ENCODE measurements at regions not wholly inside any gene's neighbourhood (a gene's known extent, or its start where the extent isn't known, plus 50 kb on each side); places are given as distances from the start of the nearest gene placed in this dataset.

DNA sequence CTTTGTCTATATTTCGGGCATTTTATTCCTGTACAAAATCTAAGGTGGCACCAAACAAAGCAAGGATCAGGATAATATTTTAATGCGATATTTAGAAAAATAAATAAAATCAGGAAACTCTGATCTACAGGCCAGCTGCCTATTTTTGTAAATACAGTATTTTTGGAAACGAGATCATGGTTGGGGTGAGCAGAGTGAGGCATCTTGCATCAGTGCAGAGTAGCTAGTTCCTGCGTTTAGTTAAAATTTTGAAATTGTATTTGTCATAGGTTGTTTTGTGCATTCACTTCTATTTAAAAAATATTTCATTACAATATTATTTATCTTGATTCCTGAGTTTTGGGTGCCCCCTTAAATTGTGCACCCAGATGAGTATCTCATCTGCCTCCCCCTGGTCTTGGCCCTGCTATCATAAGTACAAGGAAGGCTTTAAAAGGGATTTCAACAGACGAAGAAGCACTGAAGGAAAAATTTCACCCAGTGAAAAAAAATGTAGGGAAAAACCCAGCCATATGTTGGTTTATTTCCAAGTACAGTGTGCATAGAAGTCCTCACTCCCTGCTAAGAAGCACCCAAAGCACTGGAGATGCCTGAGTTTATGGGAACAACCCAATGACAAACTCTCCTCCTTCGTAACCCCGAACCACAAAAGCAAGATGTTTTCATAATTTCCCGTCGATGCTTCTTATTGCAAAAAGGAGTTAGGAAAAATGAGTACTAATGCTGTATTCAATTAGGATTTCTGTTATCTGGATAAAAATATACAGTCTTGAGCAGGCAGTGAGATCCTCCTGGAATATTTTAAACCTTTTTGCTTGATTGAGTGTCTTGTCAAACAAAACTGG lies 304.7 kb upstream of the CLINT1 start:
- no peaks in the 10 kb centered on the region for H3K36me3 ChIP-seq (replicated peaks; ENCODE audit: control insufficient read depth, insufficient read depth, low read length)
- H3K4me3 ChIP-seq (ENCODE audit: insufficient read depth, low read depth, low read length), result no peak overlapping the region
- no peak for DNase-seq
- no peaks in the 10 kb centered on the region for H3K27me3 ChIP-seq (ENCODE audit: control insufficient read depth, insufficient read depth, low read length)

- DNase-seq, result no peak
- Histone ChIP-seq H3K36me3 (replicated peaks; ENCODE audit: control insufficient read depth, insufficient read depth, low read length) (no peaks in the 10 kb centered on the region), H3K27me3 (ENCODE audit: control insufficient read depth, insufficient read depth, low read length) (no peaks in the 10 kb centered on the region), H3K4me3 (ENCODE audit: insufficient read depth, low read depth, low read length) (no peak overlapping the region)
These were observed 303.6 kb upstream of the CLINT1 start for GRCh38 chr5:158162479-158163034.

GRCh38 chr5:158162026-158162425 lies 303.1 kb upstream of the CLINT1 start:
- H3K27me3 ChIP-seq (ENCODE audit: control insufficient read depth, insufficient read depth, low read length), result no peaks in the 10 kb centered on the region
- DNase-seq, result no peak
- no peaks in the 10 kb centered on the region for H3K36me3 ChIP-seq (replicated peaks; ENCODE audit: control insufficient read depth, insufficient read depth, low read length)
- H3K4me3 ChIP-seq (ENCODE audit: insufficient read depth, low read depth, low read length), result no peak overlapping the region

- no peak overlapping the region for H3K4me3 ChIP-seq (ENCODE audit: insufficient read depth, low read depth, low read length)
- DNase-seq, result no peak
- H3K36me3 ChIP-seq (replicated peaks; ENCODE audit: control insufficient read depth, insufficient read depth, low read length), result no peaks in the 10 kb centered on the region
- H3K27me3 ChIP-seq (ENCODE audit: control insufficient read depth, insufficient read depth, low read length), result no peaks in the 10 kb centered on the region
These were observed 300.7 kb upstream of the CLINT1 start for GRCh38 chr5:158159621-158160020.

GRCh38 chr5:158155811-158156505 lies 297.0 kb upstream of the CLINT1 start:
- H3K4me3 ChIP-seq (ENCODE audit: insufficient read depth, low read depth, low read length), result no peak overlapping the region
- no peak for DNase-seq
- no peaks in the 10 kb centered on the region for H3K27me3 ChIP-seq (ENCODE audit: control insufficient read depth, insufficient read depth, low read length)
- H3K36me3 ChIP-seq (replicated peaks; ENCODE audit: control insufficient read depth, insufficient read depth, low read length), result no peaks in the 10 kb centered on the region

GRCh38 chr5:158155067-158155466 lies 296.1 kb upstream of the CLINT1 start:
- no peak for DNase-seq
- no peaks in the 10 kb centered on the region for H3K36me3 ChIP-seq (replicated peaks; ENCODE audit: control insufficient read depth, insufficient read depth, low read length)
- H3K27me3 ChIP-seq (ENCODE audit: control insufficient read depth, insufficient read depth, low read length), result no peaks in the 10 kb centered on the region
- no peak overlapping the region for H3K4me3 ChIP-seq (ENCODE audit: insufficient read depth, low read depth, low read length)

DNA sequence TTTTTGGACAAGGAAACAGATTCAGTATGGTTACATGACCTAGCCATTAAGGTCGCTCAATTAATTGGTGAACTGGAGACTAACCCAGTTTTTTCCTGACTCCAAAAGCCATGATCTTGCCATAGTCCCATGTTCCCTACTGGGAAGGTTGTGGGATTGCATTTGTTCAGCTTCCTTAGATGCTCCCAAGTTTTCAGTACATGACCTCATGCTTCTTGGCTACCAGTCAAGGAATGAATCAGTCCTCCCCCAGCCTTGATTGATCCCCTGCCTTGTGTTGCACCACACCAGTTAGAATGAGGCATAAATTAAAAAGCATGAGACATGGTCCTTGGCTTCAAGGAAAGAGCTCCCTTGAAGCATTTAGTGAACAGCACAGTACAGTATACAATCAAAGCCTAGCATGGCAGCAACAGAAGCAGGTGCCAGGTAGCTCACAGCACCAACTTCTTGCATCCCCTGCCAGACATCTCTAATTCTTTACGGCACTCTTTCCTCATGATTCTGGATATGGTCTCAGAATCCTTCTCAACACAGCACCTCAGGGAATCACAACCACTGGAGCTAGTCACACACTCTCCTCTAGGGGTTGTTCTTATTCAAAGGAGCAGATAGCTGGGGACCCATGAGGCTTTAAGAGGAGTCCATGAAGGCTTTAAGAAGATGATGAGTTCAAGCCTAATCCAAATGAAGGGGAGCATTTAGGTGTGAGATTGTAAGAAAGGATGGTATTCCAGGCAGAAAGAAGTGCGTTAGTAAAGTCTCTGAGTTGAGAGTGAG lies 295.5 kb upstream of the CLINT1 start:
- Histone ChIP-seq H3K4me3 (ENCODE audit: insufficient read depth, low read depth, low read length) (no peak overlapping the region), H3K27me3 (ENCODE audit: control insufficient read depth, insufficient read depth, low read length) (no peaks in the 10 kb centered on the region), H3K36me3 (replicated peaks; ENCODE audit: control insufficient read depth, insufficient read depth, low read length) (no peaks in the 10 kb centered on the region)
- DNase-seq, result no peak

DNA sequence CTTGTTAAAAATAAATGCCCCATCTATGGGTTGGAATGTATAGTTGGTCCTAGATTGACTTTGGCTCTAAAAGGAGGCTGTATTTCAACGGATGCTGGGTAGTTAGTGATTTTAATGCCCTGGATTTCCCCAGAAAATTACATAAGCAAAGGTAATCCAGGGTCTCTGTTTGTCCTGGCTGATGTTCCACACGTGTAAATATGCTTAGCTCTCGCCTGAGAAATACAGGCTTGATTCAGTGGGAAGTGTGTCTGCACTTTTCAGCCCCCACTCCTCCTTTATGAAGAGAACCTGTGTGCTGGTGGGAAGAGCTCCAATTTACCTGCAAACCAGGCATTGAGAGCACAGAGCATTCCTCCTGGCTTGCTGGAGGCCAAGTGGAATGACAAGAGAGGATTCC lies 294.6 kb upstream of the CLINT1 start:
- Histone ChIP-seq H3K27me3 (ENCODE audit: control insufficient read depth, insufficient read depth, low read length) (no peaks in the 10 kb centered on the region), H3K36me3 (replicated peaks; ENCODE audit: control insufficient read depth, insufficient read depth, low read length) (no peaks in the 10 kb centered on the region), H3K4me3 (ENCODE audit: insufficient read depth, low read depth, low read length) (no peak overlapping the region)
- no peak for DNase-seq

DNA sequence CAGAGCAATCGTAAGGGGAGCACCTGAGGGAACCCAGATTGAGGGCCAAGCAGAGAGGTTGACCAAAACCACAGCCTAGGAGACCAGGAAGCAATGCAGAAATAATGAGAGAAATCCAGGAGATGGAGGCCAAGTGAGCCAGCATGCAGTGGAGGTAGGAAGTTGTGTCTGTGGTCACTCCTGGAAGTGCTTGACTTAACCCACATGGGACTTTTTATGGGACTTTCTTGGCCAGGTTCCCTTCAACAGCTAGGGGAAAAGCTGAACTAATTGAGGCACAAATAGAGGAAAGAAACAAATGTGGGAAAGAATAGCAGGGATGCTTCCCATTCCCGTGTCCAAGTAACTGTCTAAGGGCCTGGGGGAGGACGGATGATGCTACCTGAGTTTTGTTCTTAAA lies 293.2 kb upstream of the CLINT1 start:
- Histone ChIP-seq H3K27me3 (ENCODE audit: control insufficient read depth, insufficient read depth, low read length) (no peaks in the 10 kb centered on the region), H3K36me3 (replicated peaks; ENCODE audit: control insufficient read depth, insufficient read depth, low read length) (no peaks in the 10 kb centered on the region), H3K4me3 (ENCODE audit: insufficient read depth, low read depth, low read length) (no peak overlapping the region)
- no peak for DNase-seq

DNA sequence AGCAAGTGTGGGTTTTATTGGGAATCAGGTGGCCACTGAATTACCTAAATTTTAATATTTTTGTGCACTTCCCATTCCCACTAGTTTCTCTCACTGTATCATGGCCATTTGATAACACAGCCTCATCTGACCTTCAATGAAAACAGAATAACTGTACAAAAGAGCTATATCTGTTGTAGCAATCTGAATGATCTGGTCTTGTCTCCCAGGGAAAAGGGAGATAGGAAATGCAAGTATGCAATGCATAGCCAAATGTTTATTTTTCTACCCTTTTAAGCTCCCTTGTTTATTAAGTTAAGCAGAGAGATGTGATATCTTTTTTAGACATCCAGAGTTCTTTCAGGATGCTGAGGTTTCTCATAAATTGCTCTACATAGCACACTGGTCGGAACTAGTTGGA lies 288.3 kb upstream of the CLINT1 start:
- H3K27me3 ChIP-seq (ENCODE audit: control insufficient read depth, insufficient read depth, low read length), result no peaks in the 10 kb centered on the region
- H3K4me3 ChIP-seq (ENCODE audit: insufficient read depth, low read depth, low read length), result no peak overlapping the region
- DNase-seq, result no peak
- no peaks in the 10 kb centered on the region for H3K36me3 ChIP-seq (replicated peaks; ENCODE audit: control insufficient read depth, insufficient read depth, low read length)

DNA sequence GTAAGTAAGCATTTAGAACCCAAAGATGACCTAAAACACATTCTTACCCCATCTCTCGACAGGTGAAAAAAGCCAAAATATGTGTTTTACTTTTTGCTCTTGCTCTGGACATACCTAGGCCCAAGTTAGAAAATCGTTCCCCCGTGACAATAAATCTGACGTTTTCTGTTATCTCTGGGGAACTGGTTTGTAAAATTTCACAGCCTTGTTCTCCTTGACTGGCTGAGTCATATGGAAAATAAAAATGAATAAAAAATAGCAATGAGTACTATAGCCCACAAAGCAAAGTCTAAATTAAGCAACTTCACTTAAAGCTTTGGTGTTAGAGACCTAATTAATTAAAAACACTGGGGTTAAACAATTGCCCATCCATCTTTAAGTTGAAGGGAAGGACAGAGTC lies 286.9 kb upstream of the CLINT1 start:
- Histone ChIP-seq H3K27me3 (ENCODE audit: control insufficient read depth, insufficient read depth, low read length) (no peaks in the 10 kb centered on the region), H3K4me3 (ENCODE audit: insufficient read depth, low read depth, low read length) (no peak overlapping the region), H3K36me3 (replicated peaks; ENCODE audit: control insufficient read depth, insufficient read depth, low read length) (no peaks in the 10 kb centered on the region)
- no peak for DNase-seq

DNA sequence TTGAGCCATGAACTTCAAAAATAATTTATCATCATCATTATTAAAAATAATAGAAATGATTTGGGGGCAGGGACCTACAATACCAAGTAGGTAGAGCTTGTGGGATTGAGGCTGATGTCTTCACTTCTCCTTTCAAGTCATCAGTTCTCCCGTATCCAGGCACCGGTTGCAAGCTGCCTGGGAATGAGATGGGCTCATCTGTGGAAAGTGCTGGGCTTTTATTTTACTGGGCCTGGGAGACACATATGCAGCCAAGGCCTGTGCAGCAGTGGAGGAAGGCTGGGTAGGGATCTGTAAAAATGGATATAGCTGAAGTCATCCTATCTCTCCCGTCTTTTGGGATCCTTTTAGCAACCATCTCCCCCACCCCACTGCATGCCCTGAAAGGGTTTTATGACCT lies 284.1 kb upstream of the CLINT1 start:
- DNase-seq, result no peak
- H3K4me3 ChIP-seq (ENCODE audit: insufficient read depth, low read depth, low read length), result no peak overlapping the region

DNA sequence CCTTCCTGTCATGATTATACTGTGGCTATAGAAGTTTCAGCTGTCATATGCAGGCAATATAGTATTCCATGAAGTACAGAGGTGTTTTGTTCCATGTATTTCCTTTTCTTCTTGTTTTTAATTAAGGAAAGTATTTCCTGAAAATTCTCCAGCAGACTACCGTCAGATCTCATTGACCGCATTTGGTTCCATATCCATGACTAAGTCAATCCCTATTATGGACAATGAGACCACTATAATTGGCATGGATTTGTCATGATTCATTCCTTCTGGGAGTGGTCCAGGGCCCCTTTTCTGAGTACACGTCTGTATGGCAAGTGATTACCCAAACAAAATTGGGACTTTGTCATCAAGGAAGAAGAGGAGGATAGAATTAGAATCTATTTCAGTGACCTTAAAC lies 283.2 kb upstream of the CLINT1 start:
- H3K4me3 ChIP-seq (ENCODE audit: insufficient read depth, low read depth, low read length), result no peak overlapping the region
- DNase-seq, result no peak
- no peaks in the 10 kb centered on the region for H3K36me3 ChIP-seq (replicated peaks; ENCODE audit: control insufficient read depth, insufficient read depth, low read length)
- H3K27me3 ChIP-seq (ENCODE audit: control insufficient read depth, insufficient read depth, low read length), result no peaks in the 10 kb centered on the region

More for the DNA sequence above, 284.1 kb upstream of the CLINT1 start:
- no peaks in the 10 kb centered on the region for H3K36me3 ChIP-seq (replicated peaks; ENCODE audit: control insufficient read depth, insufficient read depth, low read length)
- no peaks in the 10 kb centered on the region for H3K27me3 ChIP-seq (ENCODE audit: control insufficient read depth, insufficient read depth, low read length)

- no peak for DNase-seq
- Histone ChIP-seq H3K27me3 (ENCODE audit: control insufficient read depth, insufficient read depth, low read length) (no peaks in the 10 kb centered on the region), H3K4me3 (ENCODE audit: insufficient read depth, low read depth, low read length) (no peak overlapping the region), H3K36me3 (replicated peaks; ENCODE audit: control insufficient read depth, insufficient read depth, low read length) (no peaks in the 10 kb centered on the region)
These were observed 281.3 kb upstream of the CLINT1 start for GRCh38 chr5:158140120-158140731.
